ENCODE measurements at regions not wholly inside any gene's neighbourhood (a gene's known extent, or its start where the extent isn't known, plus 50 kb on each side); places are given as distances from the start of the nearest gene placed in this dataset.

GRCh38 chr5:173781432-173781815 is 106.7 kb upstream of the CPEB4 start:
- peak overlapping the region; percentile 99 for H3K27ac Mint-ChIP-seq (ENCODE audit: low read depth, unreplicated experiment)
- intact Hi-C loops (cut with micrococcal nuclease): no loop called here
- H3K9me3 Mint-ChIP-seq (ENCODE audit: unreplicated experiment): no peaks in the 10 kb centered on the region
- TSS peak; percentile 98 for BruUV-seq (replicated peaks)
- H3K36me3 Mint-ChIP-seq (ENCODE audit: insufficient read depth, unreplicated experiment): no peaks in the 10 kb centered on the region
- peaks cover 43% of the 10 kb centered on the region for H3K4me1 Mint-ChIP-seq (ENCODE audit: insufficient read depth, unreplicated experiment)
- H3K4me3 Mint-ChIP-seq (ENCODE audit: unreplicated experiment): peak overlapping the region; percentile 39
- H3K27me3 Mint-ChIP-seq (ENCODE audit: insufficient read depth, unreplicated experiment): no peaks in the 10 kb centered on the region
- no peak for TF ChIP-seq CTCF (IDR thresholded peaks at IDR 0.05; ENCODE audit: unreplicated experiment)
- no peak for DNase-seq (ENCODE audit: unreplicated experiment)
- ChIA-PET CTCF (interaction anchor here (0.6 to 3.5 kb wide), 4 partner anchors 14 to 163 kb away, joined by 3 to 16 read pairs (median 3); no protein-coding TSS in a partner anchor), POLR2A (interaction anchor here (0.9 to 2.3 kb wide), 7 partner anchors 10 to 106 kb away, joined by 3 to 36 read pairs (median 9); partner anchors contain the start of gene CPEB4)

- intact Hi-C loops (cut with micrococcal nuclease): loop anchor here (2.0 kb wide), 2 partner anchors 15 to 111 kb away; no protein-coding TSS in a partner anchor
- no peaks in the 10 kb centered on the region for H3K9me3 Mint-ChIP-seq (ENCODE audit: unreplicated experiment)
- H3K36me3 Mint-ChIP-seq (ENCODE audit: insufficient read depth, unreplicated experiment): no peaks in the 10 kb centered on the region
- ChIA-PET CTCF (interaction anchor here (0.6 to 3.5 kb wide), 4 partner anchors 15 to 164 kb away, joined by 3 to 16 read pairs (median 3); no protein-coding TSS in a partner anchor), POLR2A (interaction anchor here (0.9 to 2.3 kb wide), 10 partner anchors 11 to 144 kb away, joined by 3 to 36 read pairs (median 7); no protein-coding TSS in a partner anchor)
- H3K4me3 Mint-ChIP-seq (ENCODE audit: unreplicated experiment): peak overlapping the region; percentile 39
- TSS peak; percentile 39 for BruUV-seq (replicated peaks)
- TF ChIP-seq CTCF (IDR thresholded peaks at IDR 0.05; ENCODE audit: unreplicated experiment): no peak
- no peaks in the 10 kb centered on the region for H3K27me3 Mint-ChIP-seq (ENCODE audit: insufficient read depth, unreplicated experiment)
- DNase-seq (ENCODE audit: unreplicated experiment): peak; percentile 96
- H3K4me1 Mint-ChIP-seq (ENCODE audit: insufficient read depth, unreplicated experiment): peaks cover 43% of the 10 kb centered on the region
- H3K27ac Mint-ChIP-seq (ENCODE audit: low read depth, unreplicated experiment): peak overlapping the region; percentile 99
These were observed 106.1 kb upstream of the CPEB4 start for GRCh38 chr5:173781816-173782670.

- no peak overlapping the region for H3K4me3 Mint-ChIP-seq (ENCODE audit: unreplicated experiment)
- ChIA-PET CTCF (no interaction called here), POLR2A (interaction anchor here (0.6 to 1.5 kb wide), 10 partner anchors 10 to 145 kb away, joined by 3 to 11 read pairs (median 4); partner anchors contain the start of gene CPEB4)
- no peak for TF ChIP-seq CTCF (IDR thresholded peaks at IDR 0.05; ENCODE audit: unreplicated experiment)
- H3K27me3 Mint-ChIP-seq (ENCODE audit: insufficient read depth, unreplicated experiment): no peaks in the 10 kb centered on the region
- no peaks in the 10 kb centered on the region for H3K9me3 Mint-ChIP-seq (ENCODE audit: unreplicated experiment)
- H3K4me1 Mint-ChIP-seq (ENCODE audit: insufficient read depth, unreplicated experiment): peaks cover 45% of the 10 kb centered on the region
- BruUV-seq (replicated peaks): no TSS peak
- peak overlapping the region; percentile 99 for H3K27ac Mint-ChIP-seq (ENCODE audit: low read depth, unreplicated experiment)
- no peak for DNase-seq (ENCODE audit: unreplicated experiment)
- intact Hi-C loops (cut with micrococcal nuclease): loop anchor here (2.0 kb wide), 2 partner anchors 16 to 110 kb away; no protein-coding TSS in a partner anchor
- no peaks in the 10 kb centered on the region for H3K36me3 Mint-ChIP-seq (ENCODE audit: insufficient read depth, unreplicated experiment)
These were observed 105.5 kb upstream of the CPEB4 start for GRCh38 chr5:173782671-173783101.

- peak overlapping the region; percentile 99 for H3K27ac Mint-ChIP-seq (ENCODE audit: low read depth, unreplicated experiment)
- BruUV-seq (replicated peaks): no TSS peak
- peaks cover 48% of the 10 kb centered on the region for H3K4me1 Mint-ChIP-seq (ENCODE audit: insufficient read depth, unreplicated experiment)
These were observed 104.8 kb upstream of the CPEB4 start for GRCh38 chr5:173783371-173783770.

More at GRCh38 chr5:173783371-173783770, 104.8 kb upstream of the CPEB4 start:
- CTCF ChIA-PET: interaction anchor here (0.7 to 1.1 kb wide), 2 partner anchors 10 to 534 kb away, joined by 3 read pairs; no protein-coding TSS in a partner anchor
- POLR2A ChIA-PET: interaction anchor here (0.9 to 1.5 kb wide), 9 partner anchors 10 to 146 kb away, joined by 3 to 11 read pairs (median 4); partner anchors contain the start of gene CPEB4
- intact Hi-C loops (cut with micrococcal nuclease): loop anchor here (2.0 kb wide), 2 partner anchors 17 to 109 kb away; no protein-coding TSS in a partner anchor
- Mint-ChIP-seq H3K36me3 (ENCODE audit: insufficient read depth, unreplicated experiment) (no peaks in the 10 kb centered on the region), H3K27me3 (ENCODE audit: insufficient read depth, unreplicated experiment) (no peaks in the 10 kb centered on the region), H3K9me3 (ENCODE audit: unreplicated experiment) (no peaks in the 10 kb centered on the region), H3K4me3 (ENCODE audit: unreplicated experiment) (no peak overlapping the region)
- DNase-seq (ENCODE audit: unreplicated experiment): no peak
- no peak for TF ChIP-seq CTCF (IDR thresholded peaks at IDR 0.05; ENCODE audit: unreplicated experiment)
